GM19372 (cell line): ENCODE measurements at regions not wholly inside any gene's neighbourhood (a gene's known extent, or its start where the extent isn't known, plus 50 kb on each side); places are given as distances from the start of the nearest gene placed in this dataset.
"Not testable (repeated sequence)": the region's sequence is repeated elsewhere in the genome, so short reads cannot be mapped to it uniquely, and the experiment has no call there.

ENCODE experiments used
- ATAC-seq: cut with Tn5 transposase; IDR thresholded peaks from one replicate; pipeline ENCODE4 v1.9.1; 2021; ENCODE audit warnings: mild to moderate bottlenecking, low read depth, moderate library complexity; ENCODE audit not compliant: unreplicated experiment

GRCh38 chr3:99586701-99587100, 51.7 kb upstream of the COL8A1 start:
- no peak for ATAC-seq

GRCh38 chr3:99579965-99580364, 58.4 kb upstream of the COL8A1 start:
- ATAC-seq: no peak

- ATAC-seq: no peak
Observed at GRCh38 chr3:99579246-99579645, 59.1 kb upstream of the COL8A1 start.

GRCh38 chr3:99578339-99578970, 59.9 kb upstream of the COL8A1 start:
- no peak for ATAC-seq

GRCh38 chr3:99576904-99577559, 61.4 kb upstream of the COL8A1 start:
- ATAC-seq: no peak

GRCh38 chr3:99575683-99576082, 62.7 kb upstream of the COL8A1 start:
- ATAC-seq: no peak

GRCh38 chr3:99570061-99570460, 68.3 kb upstream of the COL8A1 start:
- no peak for ATAC-seq

- no peak for ATAC-seq
Observed at GRCh38 chr3:99568663-99569335, 69.6 kb upstream of the COL8A1 start.

GRCh38 chr3:99565331-99565730, 73.1 kb upstream of the COL8A1 start:
- no peak for ATAC-seq

GRCh38 chr3:99562990-99563607, 75.3 kb upstream of the COL8A1 start:
- ATAC-seq: no peak

- ATAC-seq: no peak
Observed at GRCh38 chr3:99562138-99562537, 76.3 kb upstream of the COL8A1 start.

- ATAC-seq: no peak
Observed at GRCh38 chr3:99561056-99561455, 77.3 kb upstream of the COL8A1 start.

GRCh38 chr3:99559196-99559595, 79.2 kb upstream of the COL8A1 start:
- no peak for ATAC-seq

- ATAC-seq: not testable (repeated sequence)
Observed at GRCh38 chr3:99555885-99556284, 82.5 kb upstream of the COL8A1 start.

- ATAC-seq: no peak
Observed at GRCh38 chr3:99551520-99551919, 86.9 kb upstream of the COL8A1 start.

- no peak for ATAC-seq
Observed at GRCh38 chr3:99549957-99550603, 88.3 kb upstream of the COL8A1 start.

- no peak for ATAC-seq
Observed at GRCh38 chr3:99549220-99549619, 89.2 kb upstream of the COL8A1 start.

- no peak for ATAC-seq
Observed at GRCh38 chr3:99548674-99549073, 89.7 kb upstream of the COL8A1 start.

GRCh38 chr3:99545941-99546580, 92.3 kb upstream of the COL8A1 start:
- ATAC-seq: no peak

- no peak for ATAC-seq
Observed at GRCh38 chr3:99544786-99545281, 93.6 kb upstream of the COL8A1 start.
